DOHH2 (cell line): ENCODE measurements at regions not wholly inside any gene's neighbourhood (a gene's known extent, or its start where the extent isn't known, plus 50 kb on each side); places are given as distances from the start of the nearest gene placed in this dataset.

Source experiments
- H3F3A ChIP-seq: fragments of 200-600 bp; sonication (generic), shearing (Covaris generic); 2 replicates; pipeline ENCODE4 v1.6.0; 2016; ENCODE audit warnings: antibody characterized with exemption, mild to moderate bottlenecking; ENCODE audit not compliant: control insufficient read depth, insufficient read depth
- H3K27ac ChIP-seq: fragments of 200-600 bp; sonication (generic); 2 replicates; pipeline ENCODE4 v1.5.1; 2014; ENCODE audit warnings: low read depth, mild to moderate bottlenecking, low read length, moderate library complexity
- H3K27me3 ChIP-seq: fragments of 200-600 bp; sonication (generic); 2 replicates; pipeline ENCODE4 v1.6.1; 2014; ENCODE audit warnings: mild to moderate bottlenecking, low read length, mixed read lengths; ENCODE audit not compliant: control insufficient read depth
- H3K36me3 ChIP-seq: fragments of 200-600 bp; sonication (generic); 2 replicates; pipeline ENCODE4 v1.6.1; 2014; ENCODE audit warnings: mild to moderate bottlenecking, low read length, moderate library complexity, mixed read lengths; ENCODE audit not compliant: control insufficient read depth
- H3K4me1 ChIP-seq: fragments of 200-600 bp; sonication (generic); 2 replicates; pipeline ENCODE4 v1.6.1; 2014; ENCODE audit warnings: mild to moderate bottlenecking, low read length, mixed read lengths; ENCODE audit not compliant: control insufficient read depth
- H3K4me2 ChIP-seq: fragments of 200-600 bp; sonication (generic); 2 replicates; pipeline ENCODE4 v1.6.0; 2014; ENCODE audit warnings: mild to moderate bottlenecking, low read length, moderate library complexity
- H3K4me3 ChIP-seq: fragments of 200-600 bp; sonication (generic); 2 replicates; pipeline ENCODE4 v1.5.1; 2014; ENCODE audit warnings: mild to moderate bottlenecking, low read length, mixed read lengths
- H3K79me2 ChIP-seq: fragments of 200-600 bp; sonication (generic); 2 replicates; pipeline ENCODE4 v1.6.1; 2014; ENCODE audit warnings: mild to moderate bottlenecking, low read length, mixed read lengths; ENCODE audit not compliant: control insufficient read depth
- H3K9me2 ChIP-seq: fragments of 200-600 bp; sonication (generic); replicated peaks from 2 replicates; pipeline ENCODE4 v1.6.1; 2014; ENCODE audit warnings: mild to moderate bottlenecking, low read length, mixed read lengths; ENCODE audit not compliant: control insufficient read depth
- H3K9me3 ChIP-seq: fragments of 200-600 bp; sonication (generic); 2 replicates; pipeline ENCODE4 v1.6.1; 2014; ENCODE audit warnings: antibody characterized with exemption, low read length, mixed read lengths; ENCODE audit not compliant: control insufficient read depth, insufficient read depth
- H4K20me1 ChIP-seq: fragments of 200-600 bp; sonication (generic); 2 replicates; pipeline ENCODE4 v1.6.0; 2014; ENCODE audit warnings: low read depth, mild to moderate bottlenecking, antibody characterized with exemption, low read length, moderate library complexity; ENCODE audit not compliant: control insufficient read depth, insufficient read depth
- EZH2phosphoT487 ChIP-seq: fragments of 200-600 bp; sonication (generic); IDR thresholded peaks from 2 replicates; pipeline ENCODE4 v1.6.1; 2017; ENCODE audit warnings: borderline replicate concordance, mild to moderate bottlenecking, antibody characterized with exemption, low read length, moderate library complexity, mixed read lengths
- TF ChIP-seq, protein P1 (sequence below): fragments of 200-600 bp; sonication (generic); IDR thresholded peaks from one replicate; pipeline ENCODE4 v1.5.1; 2014; ENCODE audit warnings: antibody characterized with exemption, mild to moderate bottlenecking, low read depth, low read length; ENCODE audit not compliant: poor library complexity, severe bottlenecking

DNA sequence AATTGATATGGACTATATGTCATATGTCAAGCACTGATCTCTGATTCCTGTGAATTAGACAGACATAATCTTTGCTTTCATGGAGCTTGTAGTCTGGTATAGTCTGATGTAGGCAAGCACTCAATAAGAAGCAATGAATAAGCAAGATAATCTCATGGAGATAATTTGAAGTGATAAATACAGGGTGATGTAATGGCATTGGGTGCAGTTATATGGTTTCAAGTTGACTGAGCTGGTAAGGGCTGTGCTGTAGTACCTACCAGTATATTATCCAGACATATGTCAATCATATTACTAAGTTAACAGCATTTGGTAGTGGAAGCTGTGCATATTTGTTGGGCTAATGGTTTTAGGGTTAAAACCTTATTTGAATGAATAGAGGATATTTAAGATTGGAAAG, 117.5 kb upstream of the PRPS1L1 start:
- Histone ChIP-seq H3K79me2 (no peaks in the 10 kb centered on the region), H3K27ac (no peak overlapping the region), H3F3A (no peaks in the 10 kb centered on the region), H3K4me3 (no peak overlapping the region), H3K9me2 (no peaks in the 10 kb centered on the region; the same call in 1 of the 2 replicates), H3K27me3 (no peaks in the 10 kb centered on the region), H3K9me3 (no peaks in the 10 kb centered on the region), H3K4me1 (no peaks in the 10 kb centered on the region), H3K4me2 (no peak overlapping the region), H4K20me1 (no peaks in the 10 kb centered on the region), H3K36me3 (no peaks in the 10 kb centered on the region)
- TF ChIP-seq EZH2phosphoT487, result no peak
- TF ChIP-seq, protein P1, sequence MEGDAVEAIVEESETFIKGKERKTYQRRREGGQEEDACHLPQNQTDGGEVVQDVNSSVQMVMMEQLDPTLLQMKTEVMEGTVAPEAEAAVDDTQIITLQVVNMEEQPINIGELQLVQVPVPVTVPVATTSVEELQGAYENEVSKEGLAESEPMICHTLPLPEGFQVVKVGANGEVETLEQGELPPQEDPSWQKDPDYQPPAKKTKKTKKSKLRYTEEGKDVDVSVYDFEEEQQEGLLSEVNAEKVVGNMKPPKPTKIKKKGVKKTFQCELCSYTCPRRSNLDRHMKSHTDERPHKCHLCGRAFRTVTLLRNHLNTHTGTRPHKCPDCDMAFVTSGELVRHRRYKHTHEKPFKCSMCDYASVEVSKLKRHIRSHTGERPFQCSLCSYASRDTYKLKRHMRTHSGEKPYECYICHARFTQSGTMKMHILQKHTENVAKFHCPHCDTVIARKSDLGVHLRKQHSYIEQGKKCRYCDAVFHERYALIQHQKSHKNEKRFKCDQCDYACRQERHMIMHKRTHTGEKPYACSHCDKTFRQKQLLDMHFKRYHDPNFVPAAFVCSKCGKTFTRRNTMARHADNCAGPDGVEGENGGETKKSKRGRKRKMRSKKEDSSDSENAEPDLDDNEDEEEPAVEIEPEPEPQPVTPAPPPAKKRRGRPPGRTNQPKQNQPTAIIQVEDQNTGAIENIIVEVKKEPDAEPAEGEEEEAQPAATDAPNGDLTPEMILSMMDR, result no peak

- Histone ChIP-seq H3K27ac (no peak overlapping the region), H3K27me3 (no peaks in the 10 kb centered on the region), H3K9me3 (no peaks in the 10 kb centered on the region), H3K79me2 (no peaks in the 10 kb centered on the region), H3K4me2 (no peak overlapping the region), H3F3A (no peaks in the 10 kb centered on the region), H3K36me3 (no peaks in the 10 kb centered on the region), H4K20me1 (no peaks in the 10 kb centered on the region), H3K4me3 (no peak overlapping the region), H3K4me1 (no peaks in the 10 kb centered on the region), H3K9me2 (no peaks in the 10 kb centered on the region)
- TF ChIP-seq, protein P1, result peak; percentile 25
- TF ChIP-seq EZH2phosphoT487, result no peak
These were observed 123.8 kb upstream of the PRPS1L1 start for GRCh38 chr7:18151422-18151821.

GRCh38 chr7:18153183-18153748, 125.6 kb upstream of the PRPS1L1 start:
- Histone ChIP-seq H3K4me2 (no peak overlapping the region), H3K27me3 (no peaks in the 10 kb centered on the region), H4K20me1 (no peaks in the 10 kb centered on the region), H3K4me3 (no peak overlapping the region), H3K27ac (no peak overlapping the region), H3K79me2 (no peaks in the 10 kb centered on the region), H3K9me2 (no peaks in the 10 kb centered on the region), H3K4me1 (no peaks in the 10 kb centered on the region), H3K9me3 (no peaks in the 10 kb centered on the region), H3F3A (no peaks in the 10 kb centered on the region), H3K36me3 (no peaks in the 10 kb centered on the region)
- TF ChIP-seq EZH2phosphoT487, result no peak
- TF ChIP-seq, protein P1, result no peak
